Mesenchymal stem cell (in vitro differentiated cells and primary cell): ENCODE measurements at regions not wholly inside any gene's neighbourhood (a gene's known extent, or its start where the extent isn't known, plus 50 kb on each side); places are given as distances from the start of the nearest gene placed in this dataset.

Experiments used
- DNase-seq: peaks from one replicate; pipeline ENCODE4 v3.0.0-alpha.2; 2013
- H2AFZ ChIP-seq: one replicate; pipeline ENCODE4 v1.6.1; 2013; ENCODE audit warnings: low read depth, mild to moderate bottlenecking, control low read depth, inconsistent platforms, low read length, moderate library complexity
- H2AK5ac ChIP-seq: 2 replicates; pipeline ENCODE4 v1.6.1; 2013; ENCODE audit warnings: low read length, moderate library complexity, mild to moderate bottlenecking, inconsistent platforms; ENCODE audit not compliant: severe bottlenecking
- H2BK120ac ChIP-seq: one replicate; pipeline ENCODE4 v1.6.1; 2013; ENCODE audit warnings: low read depth, mild to moderate bottlenecking, inconsistent platforms, low read length, moderate library complexity
- H2BK12ac ChIP-seq, 2 experiments: one replicate each; pipeline ENCODE4 v1.6.1; 2013; ENCODE audit warnings: inconsistent platforms in 2 of 2, low read length in 2 of 2, mild to moderate bottlenecking in 2 of 2, moderate library complexity in 2 of 2, control low read depth in 1 of 2
- H2BK15ac ChIP-seq: one replicate; pipeline ENCODE4 v1.6.1; 2013; ENCODE audit warnings: mild to moderate bottlenecking, low read depth, inconsistent platforms; ENCODE audit not compliant: poor library complexity, severe bottlenecking
- H2BK5ac ChIP-seq: 2 replicates; pipeline ENCODE4 v1.6.1; 2013; ENCODE audit warnings: low read depth, mild to moderate bottlenecking, low read length, control low read depth, inconsistent platforms; ENCODE audit not compliant: poor library complexity, severe bottlenecking
- H3K14ac ChIP-seq, 2 experiments: one replicate each; pipeline ENCODE4 v1.6.1; 2013; ENCODE audit warnings: inconsistent platforms in 2 of 2, low read length in 2 of 2, control low read depth in 1 of 2, mild to moderate bottlenecking in 1 of 2, moderate library complexity in 1 of 2
- H3K18ac ChIP-seq, 2 experiments: one replicate each; pipeline ENCODE4 v1.6.1; 2013; ENCODE audit warnings: inconsistent platforms in 2 of 2, low read length in 2 of 2, control low read depth in 1 of 2, low read depth in 1 of 2, mild to moderate bottlenecking in 1 of 2
- H3K23ac ChIP-seq, 2 experiments: one replicate each; pipeline ENCODE4 v1.6.1; 2013; ENCODE audit warnings: inconsistent platforms in 2 of 2, low read length in 2 of 2, mild to moderate bottlenecking in 2 of 2, moderate library complexity in 2 of 2, control low read depth in 1 of 2
- H3K27ac ChIP-seq: 2 replicates; pipeline ENCODE4 v1.5.1; 2013; ENCODE audit warnings: mild to moderate bottlenecking, moderate library complexity, low read length, control low read depth, inconsistent platforms; ENCODE audit not compliant: poor library complexity, severe bottlenecking
- H3K27me3 ChIP-seq, 2 experiments: 2 replicates each; pipeline versions ENCODE4 v1.6.1 to v1.7.0; 2013; ENCODE audit warnings: low read length in 2 of 2, mild to moderate bottlenecking in 2 of 2, moderate library complexity in 2 of 2, control low read depth in 1 of 2, inconsistent platforms in 1 of 2; ENCODE audit not compliant: control insufficient read depth in 1 of 2, insufficient read depth in 1 of 2
- H3K36me3 ChIP-seq, 2 experiments: 2 replicates each; pipeline versions ENCODE4 v1.6.1 to v1.7.0; 2013; ENCODE audit warnings: low read length in 2 of 2, control low read depth in 1 of 2, inconsistent platforms in 1 of 2, low read depth in 1 of 2, mild to moderate bottlenecking in 1 of 2; ENCODE audit not compliant: insufficient read depth in 2 of 2, control insufficient read depth in 1 of 2
- H3K4ac ChIP-seq, 2 experiments: one replicate each; pipeline ENCODE4 v1.6.1; 2013; ENCODE audit warnings: inconsistent platforms in 2 of 2, low read length in 2 of 2, mild to moderate bottlenecking in 2 of 2, moderate library complexity in 2 of 2, control low read depth in 1 of 2, low read depth in 1 of 2
- H3K4me1 ChIP-seq: 2 replicates; pipeline ENCODE4 v1.6.1; 2013; ENCODE audit warnings: low read depth, low read length, control low read depth; ENCODE audit not compliant: control insufficient read depth, insufficient read depth
- H3K4me2 ChIP-seq: 2 replicates; pipeline ENCODE4 v1.6.1; 2013; ENCODE audit warnings: low read length, mild to moderate bottlenecking, inconsistent platforms; ENCODE audit not compliant: poor library complexity, severe bottlenecking
- H3K4me3 ChIP-seq, 2 experiments: 2 replicates each; pipeline versions ENCODE4 v1.5.1 to v1.7.0; 2013; ENCODE audit warnings: low read length in 2 of 2, mild to moderate bottlenecking in 2 of 2, control low read depth in 1 of 2, low read depth in 1 of 2; ENCODE audit not compliant: insufficient read depth in 1 of 2
- H3K79me1 ChIP-seq: replicated peaks from 2 replicates; pipeline ENCODE4 v1.6.1; 2013; ENCODE audit warnings: mild to moderate bottlenecking, control low read depth, low read length, inconsistent platforms; ENCODE audit not compliant: poor library complexity, severe bottlenecking
- H3K9ac ChIP-seq: 2 replicates; pipeline ENCODE4 v1.7.0; 2013; ENCODE audit warnings: mild to moderate bottlenecking, low read length, moderate library complexity
- H3K9me3 ChIP-seq: 2 replicates; pipeline ENCODE4 v1.7.0; 2013; ENCODE audit warnings: mild to moderate bottlenecking, low read length; ENCODE audit not compliant: control insufficient read depth
- H4K8ac ChIP-seq: one replicate; pipeline ENCODE4 v1.6.1; 2013; ENCODE audit warnings: inconsistent platforms, mild to moderate bottlenecking, low read length, moderate library complexity
- H4K91ac ChIP-seq: one replicate; pipeline ENCODE4 v1.6.1; 2013; ENCODE audit warnings: mild to moderate bottlenecking, low read length, inconsistent platforms
- WGBS: methylation state at CpG from one replicate; pipeline ENCODE4 v1.1.7; 2013; ENCODE audit warnings: mixed read lengths; 5-methylcytosine and 5-hydroxymethylcytosine counted together

DNA sequence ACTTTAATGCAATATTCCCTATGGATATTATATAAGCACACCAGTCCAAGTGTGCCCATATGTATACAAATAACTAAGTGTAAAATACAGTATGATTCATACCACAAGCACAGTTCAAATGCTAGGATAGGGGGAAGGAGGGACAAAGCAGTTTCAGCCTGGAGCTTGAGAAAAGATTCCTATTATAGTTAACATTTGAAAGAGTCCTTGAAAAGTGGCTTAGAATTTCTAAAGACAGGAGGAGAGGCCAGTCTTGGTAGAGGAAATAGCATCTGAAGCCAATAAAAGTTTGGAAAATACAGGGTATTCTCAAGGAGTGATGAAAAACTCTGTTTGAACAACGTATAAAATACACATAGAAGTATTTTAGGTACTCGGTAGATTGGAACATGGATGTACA lies 173.4 kb upstream of the CWC22 start:
- no peak overlapping the region for H3K4ac ChIP-seq
- WGBS = no CpG with 5 or more reads among the region's 2 CpGs
- H2AFZ ChIP-seq = no peak overlapping the region
- H3K4me3 ChIP-seq = no peak overlapping the region
- no peaks in the 10 kb centered on the region for H3K27me3 ChIP-seq
- no peak overlapping the region for H2AK5ac ChIP-seq
- H4K8ac ChIP-seq = no peak overlapping the region
- H2BK15ac ChIP-seq = no peak overlapping the region
- H3K36me3 ChIP-seq = no peaks in the 10 kb centered on the region
- no peak overlapping the region for H3K27ac ChIP-seq
- H2BK120ac ChIP-seq = no peak overlapping the region
- no peak overlapping the region for H3K23ac ChIP-seq
- H3K14ac ChIP-seq = no peak overlapping the region
- no peaks in the 10 kb centered on the region for H3K4me1 ChIP-seq
- H3K9me3 ChIP-seq = no peaks in the 10 kb centered on the region
- no peak overlapping the region for H2BK5ac ChIP-seq
- H3K79me1 ChIP-seq = no peaks in the 10 kb centered on the region
- H2BK12ac ChIP-seq = no peak overlapping the region
- H3K9ac ChIP-seq = no peak overlapping the region
- no peak overlapping the region for H3K4me2 ChIP-seq
- DNase-seq = no peak
- H3K18ac ChIP-seq = no peak overlapping the region
- H4K91ac ChIP-seq = no peak overlapping the region

GRCh38 chr2:180177534-180177933 lies 170.4 kb upstream of the CWC22 start:
- H3K4ac ChIP-seq = no peak overlapping the region

GRCh38 chr2:180175736-180176135 lies 168.6 kb upstream of the CWC22 start:
- Histone ChIP-seq H2BK15ac (no peak overlapping the region), H2BK120ac (no peak overlapping the region), H3K4ac (no peak overlapping the region), H4K91ac (no peak overlapping the region), H3K4me2 (no peak overlapping the region), H3K27me3 (no peaks in the 10 kb centered on the region), H3K4me1 (no peaks in the 10 kb centered on the region), H3K79me1 (no peaks in the 10 kb centered on the region), H4K8ac (no peak overlapping the region), H3K23ac (no peak overlapping the region), H3K4me3 (no peak overlapping the region), H2AFZ (no peak overlapping the region), H3K18ac (no peak overlapping the region), H2BK5ac (no peak overlapping the region), H2AK5ac (no peak overlapping the region), H3K36me3 (no peaks in the 10 kb centered on the region), H3K14ac (no peak overlapping the region), H3K27ac (no peak overlapping the region), H3K9me3 (peaks cover 5% of the 10 kb centered on the region), H2BK12ac (no peak overlapping the region), H3K9ac (no peak overlapping the region)
- DNase-seq = no peak
- 100% methylated on average over 2 of the region's 2 CpGs for WGBS

More at GRCh38 chr2:180177534-180177933, 170.4 kb upstream of the CWC22 start:
- Histone ChIP-seq H3K4me3 (no peak overlapping the region), H3K4me2 (no peak overlapping the region), H2AFZ (no peak overlapping the region), H4K8ac (no peak overlapping the region), H3K18ac (no peak overlapping the region), H3K4me1 (no peaks in the 10 kb centered on the region), H4K91ac (no peak overlapping the region), H3K27me3 (no peaks in the 10 kb centered on the region), H2BK5ac (no peak overlapping the region), H3K9me3 (no peaks in the 10 kb centered on the region), H3K36me3 (no peaks in the 10 kb centered on the region), H3K9ac (no peak overlapping the region), H3K79me1 (no peaks in the 10 kb centered on the region), H2AK5ac (no peak overlapping the region), H3K14ac (no peak overlapping the region), H2BK15ac (no peak overlapping the region), H3K27ac (no peak overlapping the region), H3K23ac (no peak overlapping the region), H2BK120ac (no peak overlapping the region), H2BK12ac (no peak overlapping the region)
- no peak for DNase-seq

DNA sequence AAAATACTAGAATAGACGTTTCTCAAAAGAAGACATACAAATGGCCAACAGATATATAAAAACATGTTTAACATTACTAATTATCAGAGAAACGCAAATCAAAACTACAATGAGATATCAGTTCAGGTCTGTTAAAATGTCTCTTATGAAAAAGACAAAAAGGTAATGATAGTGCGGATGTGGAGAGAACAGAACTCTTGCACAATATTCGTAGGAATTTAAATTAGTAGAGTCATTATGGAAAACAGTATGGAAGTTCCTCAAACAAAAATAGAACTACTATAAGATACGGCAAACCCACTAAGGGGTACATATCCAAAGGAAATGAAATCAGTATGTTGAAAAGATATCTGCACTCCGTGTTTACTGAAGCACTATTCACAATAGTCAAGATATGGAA lies 167.5 kb upstream of the CWC22 start:
- H2BK12ac ChIP-seq = no peak overlapping the region
- H3K23ac ChIP-seq = no peak overlapping the region
- no peaks in the 10 kb centered on the region for H3K79me1 ChIP-seq
- no peak overlapping the region for H4K8ac ChIP-seq
- WGBS = 100% methylated on average over 3 of the region's 6 CpGs
- no peak for DNase-seq
- no peak overlapping the region for H3K14ac ChIP-seq
- no peaks in the 10 kb centered on the region for H3K27me3 ChIP-seq
- no peak overlapping the region for H3K9ac ChIP-seq
- no peak overlapping the region for H3K27ac ChIP-seq
- H3K4me1 ChIP-seq = no peaks in the 10 kb centered on the region
- no peak overlapping the region for H3K4me2 ChIP-seq
- no peak overlapping the region for H2AFZ ChIP-seq
- no peak overlapping the region for H2BK5ac ChIP-seq
- H3K4me3 ChIP-seq = no peak overlapping the region
- H2BK120ac ChIP-seq = no peak overlapping the region
- H3K9me3 ChIP-seq = peaks cover 13% of the 10 kb centered on the region
- H2BK15ac ChIP-seq = no peak overlapping the region
- no peak overlapping the region for H4K91ac ChIP-seq
- no peak overlapping the region for H3K4ac ChIP-seq
- no peaks in the 10 kb centered on the region for H3K36me3 ChIP-seq
- H2AK5ac ChIP-seq = no peak overlapping the region
- no peak overlapping the region for H3K18ac ChIP-seq
